ENCODE measurements at regions not wholly inside any gene's neighbourhood (a gene's known extent, or its start where the extent isn't known, plus 50 kb on each side); places are given as distances from the start of the nearest gene placed in this dataset.
"Not testable (repeated sequence)": the region's sequence is repeated elsewhere in the genome, so short reads cannot be mapped to it uniquely, and the experiment has no call there.

DNA sequence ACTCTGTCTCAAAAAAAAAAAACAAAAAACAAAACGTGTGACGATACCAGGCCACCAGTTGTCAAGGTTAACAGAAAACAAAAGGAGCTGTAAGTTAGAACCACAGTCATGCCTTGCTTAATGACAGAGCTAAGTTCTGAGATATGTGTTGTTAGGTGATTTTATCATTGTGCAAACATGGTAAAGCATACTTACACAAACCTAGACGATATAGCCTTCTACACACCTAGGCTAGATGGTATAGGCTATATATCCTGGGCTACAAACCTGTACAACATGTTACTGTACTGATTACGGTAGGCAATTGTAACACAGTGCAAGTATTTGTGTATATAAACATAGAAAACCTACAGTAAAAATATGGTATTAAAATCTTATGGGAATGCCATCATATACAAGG lies 564.2 kb downstream of the HTR7 start:
- Histone ChIP-seq H4K20me1 (no peaks in the 10 kb centered on the region), H3K4me1 (peaks cover 13 to 19% (median 16%) of the 10 kb centered on the region in 10 experiments), H3K36me3 (no peaks in the 10 kb centered on the region), H3K4me3 (no peak overlapping the region), H3K9ac (no peak overlapping the region), H3K9me3 (replicated peaks in 1 of 11) (no peaks in the 10 kb centered on the region; a peak in 1 of 22 replicates), H3K4me2 (no peak overlapping the region), H3K27me3 (no peaks in the 10 kb centered on the region), H3K27ac (no peak overlapping the region)
- no peak for TF ChIP-seq Cebpa-rat (IDR thresholded peaks at IDR 0.05)

DNA sequence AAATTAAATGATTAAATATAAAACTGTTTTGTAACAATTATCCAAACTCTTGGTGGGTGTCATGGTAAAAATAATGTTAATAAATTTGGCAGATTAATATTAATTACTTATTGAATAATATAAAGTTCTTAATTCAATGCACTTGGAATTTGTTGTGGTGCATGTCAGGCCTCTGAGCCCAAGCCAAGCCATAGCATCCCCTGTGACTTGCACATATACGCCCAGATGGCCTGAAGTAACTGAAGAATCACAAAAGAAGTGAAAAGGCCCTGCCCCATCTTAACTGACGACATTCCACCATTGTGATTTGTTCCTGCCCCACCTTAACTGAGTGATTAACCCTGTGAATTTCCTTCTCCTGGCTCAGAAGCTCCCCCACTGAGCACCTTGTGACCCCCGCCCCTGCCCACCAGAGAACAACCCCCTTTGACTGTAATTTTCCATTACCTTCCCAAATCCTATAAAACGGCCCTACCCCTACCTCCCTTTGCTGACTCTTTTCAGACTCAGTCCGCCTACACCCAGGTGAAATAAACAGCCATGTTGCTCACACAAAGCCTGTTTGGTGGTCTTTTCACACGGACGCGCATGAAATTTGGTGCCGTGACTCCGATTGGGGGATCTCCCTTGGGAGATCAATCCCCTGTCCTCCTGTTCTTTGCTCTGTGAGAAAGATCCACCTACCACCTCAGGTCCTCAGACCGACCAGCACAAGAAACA lies 562.9 kb downstream of the HTR7 start:
- H3K4me1 ChIP-seq; H3K4me3 ChIP-seq; H3K27ac ChIP-seq; H3K4me2 ChIP-seq; H3K9me3 ChIP-seq (replicated peaks in 1 of 11); H3K27me3 ChIP-seq; H3K36me3 ChIP-seq; H4K20me1 ChIP-seq; H3K9ac ChIP-seq: not testable (repeated sequence)

GRCh38 chr10:90302031-90302430 lies 555.8 kb downstream of the HTR7 start:
- H3K27me3 ChIP-seq; H3K4me3 ChIP-seq; H3K9me3 ChIP-seq (replicated peaks in 1 of 11); H3K9ac ChIP-seq; H3K27ac ChIP-seq; H3K4me1 ChIP-seq; H4K20me1 ChIP-seq; H3K36me3 ChIP-seq: not testable (repeated sequence)
- peak overlapping the region in 2 of 11 experiments; percentile 2 to 11; a peak in 1 of 22 replicates for H3K4me2 ChIP-seq

GRCh38 chr10:90302758-90303481 lies 554.9 kb downstream of the HTR7 start:
- H3K36me3 ChIP-seq = no peaks in the 10 kb centered on the region
- no peaks in the 10 kb centered on the region for H3K9me3 ChIP-seq (replicated peaks in 1 of 11)
- no peak for TF ChIP-seq Cebpa-rat (IDR thresholded peaks at IDR 0.05)
- H3K4me3 ChIP-seq = no peak overlapping the region
- H3K9ac ChIP-seq = no peak overlapping the region
- H4K20me1 ChIP-seq = no peaks in the 10 kb centered on the region
- no peaks in the 10 kb centered on the region for H3K4me1 ChIP-seq
- H3K27me3 ChIP-seq = no peaks in the 10 kb centered on the region
- H3K4me2 ChIP-seq = no peak overlapping the region
- no peak overlapping the region for H3K27ac ChIP-seq

- TF ChIP-seq Cebpa-rat (IDR thresholded peaks at IDR 0.05) = no peak
- H3K4me2 ChIP-seq = no peak overlapping the region
- H3K4me3 ChIP-seq = no peak overlapping the region
- no peaks in the 10 kb centered on the region for H3K27me3 ChIP-seq
- H3K9ac ChIP-seq = no peak overlapping the region
- no peaks in the 10 kb centered on the region for H4K20me1 ChIP-seq
- H3K27ac ChIP-seq = no peak overlapping the region
- H3K36me3 ChIP-seq = no peaks in the 10 kb centered on the region
- no peaks in the 10 kb centered on the region for H3K4me1 ChIP-seq
- H3K9me3 ChIP-seq (replicated peaks in 1 of 11) = peaks cover 3 to 8% (median 5%) of the 10 kb centered on the region in 11 experiments; a peak in 14 of 22 replicates
Observed at GRCh38 chr10:90304533-90304932, 553.3 kb downstream of the HTR7 start.

DNA sequence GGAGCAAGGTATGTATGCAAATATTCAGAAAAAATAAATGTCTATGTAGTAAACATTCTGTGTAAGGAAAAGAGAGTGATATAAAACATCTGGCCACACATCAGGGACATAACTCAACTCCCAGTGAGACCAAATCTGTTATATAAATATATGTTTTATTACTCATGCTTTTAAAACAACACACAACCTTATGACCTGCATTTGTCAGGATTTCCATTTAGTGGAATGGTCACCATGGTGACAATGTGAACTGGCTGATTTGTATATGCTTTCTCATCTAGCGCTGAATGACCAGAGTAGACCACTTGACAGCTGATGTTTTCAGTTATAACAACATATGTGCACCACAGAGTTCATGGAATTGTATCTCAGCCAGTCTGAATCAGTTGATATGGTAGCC lies 551.7 kb downstream of the HTR7 start:
- Histone ChIP-seq H3K4me1 (no peaks in the 10 kb centered on the region), H3K9me3 (replicated peaks in 1 of 11) (peaks cover 4 to 9% (median 6%) of the 10 kb centered on the region in 11 experiments; a peak in 14 of 22 replicates), H3K4me3 (no peak overlapping the region), H3K27ac (no peak overlapping the region), H3K36me3 (no peaks in the 10 kb centered on the region), H4K20me1 (no peaks in the 10 kb centered on the region), H3K4me2 (no peak overlapping the region), H3K9ac (no peak overlapping the region), H3K27me3 (no peaks in the 10 kb centered on the region)
- no peak for TF ChIP-seq Cebpa-rat (IDR thresholded peaks at IDR 0.05)

DNA sequence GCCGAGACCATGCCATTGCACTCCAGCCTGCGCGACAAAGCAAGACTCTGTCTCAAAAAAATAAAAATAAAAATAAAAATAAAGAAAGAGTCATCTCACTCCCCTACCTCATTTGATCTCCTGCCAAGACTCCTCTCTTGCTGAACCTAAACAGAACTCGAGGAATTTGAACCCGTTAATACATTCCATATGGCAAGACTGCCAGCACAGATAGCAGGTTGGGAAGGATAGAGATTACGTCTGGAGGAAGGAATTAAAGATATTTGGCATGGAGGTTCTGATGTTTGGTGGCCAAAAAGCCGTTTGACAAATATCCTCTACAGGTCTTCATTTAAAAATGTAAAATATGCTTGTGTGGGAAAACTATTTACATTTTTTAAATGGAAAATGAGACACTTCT lies 549.6 kb downstream of the HTR7 start:
- Histone ChIP-seq H3K9me3 (replicated peaks in 1 of 11) (peaks cover 4 to 9% (median 6%) of the 10 kb centered on the region in 11 experiments; a peak in 14 of 22 replicates), H3K4me2 (no peak overlapping the region)

GRCh38 chr10:90313576-90314325 lies 544.1 kb downstream of the HTR7 start:
- Histone ChIP-seq H3K27ac (no peak overlapping the region), H3K4me3 (no peak overlapping the region), H3K4me1 (peaks cover 0 to 3% (median under 1%) of the 10 kb centered on the region in 10 experiments; a peak in 3 of 20 replicates), H4K20me1 (no peaks in the 10 kb centered on the region), H3K27me3 (no peaks in the 10 kb centered on the region), H3K4me2 (no peak overlapping the region), H3K9me3 (replicated peaks in 1 of 11) (peaks cover 4 to 9% (median 6%) of the 10 kb centered on the region in 11 experiments; a peak in 14 of 22 replicates), H3K9ac (no peak overlapping the region), H3K36me3 (no peaks in the 10 kb centered on the region)
- TF ChIP-seq Cebpa-rat (IDR thresholded peaks at IDR 0.05) = no peak

More for the DNA sequence above, 549.6 kb downstream of the HTR7 start:
- H3K36me3 ChIP-seq = no peaks in the 10 kb centered on the region
- H3K27ac ChIP-seq = no peak overlapping the region
- no peak overlapping the region for H3K9ac ChIP-seq
- no peaks in the 10 kb centered on the region for H3K27me3 ChIP-seq
- no peaks in the 10 kb centered on the region for H3K4me1 ChIP-seq
- no peak for TF ChIP-seq Cebpa-rat (IDR thresholded peaks at IDR 0.05)
- H4K20me1 ChIP-seq = no peaks in the 10 kb centered on the region
- no peak overlapping the region for H3K4me3 ChIP-seq

DNA sequence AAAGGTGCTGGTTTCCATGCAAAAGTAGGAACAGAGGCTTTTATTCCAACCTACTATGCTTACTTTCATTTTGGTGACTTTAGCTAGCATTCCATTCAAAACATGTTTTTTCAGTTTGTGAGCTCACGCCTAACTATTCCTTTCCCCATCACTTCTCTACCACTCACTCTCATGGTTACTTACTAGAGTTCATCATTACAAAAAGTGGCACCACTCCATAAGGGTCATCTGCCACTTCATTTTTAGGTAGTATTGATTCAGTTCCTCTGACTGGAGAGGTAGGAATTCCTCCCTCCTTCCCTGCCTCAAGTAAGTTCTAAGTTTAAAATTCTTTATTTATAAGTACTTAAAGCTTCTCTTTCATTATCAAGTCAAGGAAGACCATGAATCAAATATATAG lies 543.1 kb downstream of the HTR7 start:
- H3K4me1 ChIP-seq = peaks cover 0 to 9% (median 2%) of the 10 kb centered on the region in 10 experiments; a peak in 3 of 20 replicates
- H4K20me1 ChIP-seq = no peaks in the 10 kb centered on the region
- H3K4me2 ChIP-seq = no peak overlapping the region
- no peaks in the 10 kb centered on the region for H3K27me3 ChIP-seq
- peaks cover 0 to under 1% (median 0%) of the 10 kb centered on the region in 11 experiments; a peak in 2 of 22 replicates for H3K9me3 ChIP-seq (replicated peaks in 1 of 11)
- H3K4me3 ChIP-seq = no peak overlapping the region
- TF ChIP-seq Cebpa-rat (IDR thresholded peaks at IDR 0.05) = no peak
- no peak overlapping the region for H3K27ac ChIP-seq
- no peak overlapping the region for H3K9ac ChIP-seq
- no peaks in the 10 kb centered on the region for H3K36me3 ChIP-seq

All from BLaER1 treated with 17β-estradiol and CSF1 and Interleukin-3, amounts not matched to agents 10 nM and 100 nM (cell line).